ENCODE measurements at regions not wholly inside any gene's neighbourhood (a gene's known extent, or its start where the extent isn't known, plus 50 kb on each side); places are given as distances from the start of the nearest gene placed in this dataset.

GRCh38 chr6:92377137-92377536 is 1042.2 kb downstream of the EPHA7 start:
- no peak for DNase-seq
- ATAC-seq, result no peak

GRCh38 chr6:92376691-92377090 is 1042.7 kb downstream of the EPHA7 start:
- ATAC-seq (no peak), DNase-seq (no peak)

GRCh38 chr6:92371211-92372208 is 1047.8 kb downstream of the EPHA7 start:
- ATAC-seq, result no peak
- no peak for DNase-seq

- DNase-seq, result no peak
- ATAC-seq, result no peak
Measured at GRCh38 chr6:92369309-92369708, 1050.0 kb downstream of the EPHA7 start.

- DNase-seq (no peak), ATAC-seq (no peak)
Measured at GRCh38 chr6:92364948-92365541, 1054.3 kb downstream of the EPHA7 start.

GRCh38 chr6:92363111-92363510 is 1056.2 kb downstream of the EPHA7 start:
- no peak for ATAC-seq
- no peak for DNase-seq

- DNase-seq (no peak), ATAC-seq (no peak)
Measured at GRCh38 chr6:92362404-92362803, 1057.0 kb downstream of the EPHA7 start.

- ATAC-seq, result no peak
- DNase-seq, result no peak
Measured at GRCh38 chr6:92361990-92362389, 1057.4 kb downstream of the EPHA7 start.

- no peak for ATAC-seq
- DNase-seq, result no peak
Measured at GRCh38 chr6:92354270-92354829, 1065.0 kb downstream of the EPHA7 start.

- ATAC-seq, result no peak
- DNase-seq, result no peak
Measured at GRCh38 chr6:92352130-92352529, 1067.2 kb downstream of the EPHA7 start.

- DNase-seq (no peak), ATAC-seq (no peak)
Measured at GRCh38 chr6:92341201-92341600, 1078.2 kb downstream of the EPHA7 start.

GRCh38 chr6:92339936-92340640 is 1079.3 kb downstream of the EPHA7 start:
- ATAC-seq (no peak), DNase-seq (no peak)

- ATAC-seq (no peak), DNase-seq (no peak)
Measured at GRCh38 chr6:92337571-92337970, 1081.8 kb downstream of the EPHA7 start.

- ATAC-seq (no peak), DNase-seq (no peak)
Measured at GRCh38 chr6:92329208-92329847, 1090.0 kb downstream of the EPHA7 start.

- no peak for DNase-seq
- ATAC-seq, result no peak
Measured at GRCh38 chr6:92315312-92315711, 1104.0 kb downstream of the EPHA7 start.

- ATAC-seq, result no peak
Measured at GRCh38 chr6:92297101-92297500, 1122.3 kb downstream of the EPHA7 start.

GRCh38 chr6:92292067-92292466 is 1127.3 kb downstream of the EPHA7 start:
- ATAC-seq (no peak), DNase-seq (no peak)

More at GRCh38 chr6:92297101-92297500, 1122.3 kb downstream of the EPHA7 start:
- DNase-seq, result no peak

GRCh38 chr6:92289831-92290230 is 1129.5 kb downstream of the EPHA7 start:
- no peak for ATAC-seq
- no peak for DNase-seq

- DNase-seq, result no peak
- no peak for ATAC-seq
Measured at GRCh38 chr6:92281571-92282076, 1137.7 kb downstream of the EPHA7 start.

- no peak for DNase-seq
- ATAC-seq, result no peak
Measured at GRCh38 chr6:92275150-92275549, 1144.2 kb downstream of the EPHA7 start.

GRCh38 chr6:92274588-92274987 is 1144.8 kb downstream of the EPHA7 start:
- DNase-seq (no peak), ATAC-seq (no peak)

- ATAC-seq (no peak), DNase-seq (no peak)
Measured at GRCh38 chr6:92273694-92274093, 1145.7 kb downstream of the EPHA7 start.

Measured in stimulated activated naive CD8-positive, alpha-beta T cell treated with anti-CD3 and anti-CD28 coated beads, Interleukin-15, Interleukin-2, amounts not matched to agents 100 U/mL and 50 U/mL, for 24 hours (primary cell).